GM12878 (cell line): ENCODE measurements at regions not wholly inside any gene's neighbourhood (a gene's known extent, or its start where the extent isn't known, plus 50 kb on each side); places are given as distances from the start of the nearest gene placed in this dataset.

ENCODE experiments used
- ATAC-seq: fragments of 200-7000 bp; cut with Tn5 transposase; 3 replicates; pipeline ENCODE4 v1.9.1; 2020; ENCODE audit warnings: mild to moderate bottlenecking, moderate library complexity
- BruUV-seq: library from RNA; stranded (reverse); fragments of 400-500 nt; replicated peaks from 2 replicates; lab custom pipeline; 2021; lab: Mats Ljungman, UMichigan
- CTCF ChIA-PET: fragments of 300-600 bp; sonication (Branson Sonifier 250); formaldehyde crosslinking; extraction: SDS; loops from one replicate; lab custom pipeline; 2021; ENCODE audit warnings: inconsistent platforms; lab: Yijun Ruan, JAX
- POLR2A ChIA-PET: fragments of 350-600 bp; formaldehyde crosslinking; extraction: SDS; loops from one replicate; lab custom pipeline; 2021; ENCODE audit warnings: inconsistent platforms; lab: Charles Lee
- RAD21 ChIA-PET: fragments of 300-600 bp; sonication (Branson Sonifier 250); formaldehyde crosslinking; loops from one replicate; lab custom pipeline; 2023; ENCODE audit warnings: antibody characterized with exemption; ENCODE audit not compliant: unreplicated experiment; lab: Charles Lee
- SMC1A ChIA-PET: fragments of 300-600 bp; sonication (Branson Sonifier 250); formaldehyde crosslinking; loops from one replicate; lab custom pipeline; 2023; ENCODE audit not compliant: unreplicated experiment, uncharacterized antibody; lab: Charles Lee
- DNase-seq: peaks from one replicate; pipeline ENCODE4 v3.0.0-alpha.2; 2011; ENCODE audit warnings: low read depth, low spot score
- FAIRE-seq: peaks from 3 replicates; lab custom pipeline; 2011; peaks lifted over from hg19 to GRCh38; lab: Jason Lieb, UNC
- H2AFZ ChIP-seq: 2 replicates; pipeline ENCODE4 v1.6.0; 2011; ENCODE audit warnings: low read depth, low read length, control low read depth; ENCODE audit not compliant: control insufficient read depth
- H3K27ac ChIP-seq: 2 replicates; pipeline ENCODE4 v1.5.1; 2011; ENCODE audit warnings: control low read depth; ENCODE audit not compliant: control insufficient read depth, insufficient read depth
- H3K27me3 ChIP-seq, 2 experiments: replicated peaks in 1 of 2; 2 replicates each; pipeline versions ENCODE4 v1.6.0 to v1.6.1; 2011; ENCODE audit warnings: low read length in 1 of 2; ENCODE audit not compliant: control insufficient read depth in 2 of 2, insufficient read depth in 2 of 2
- H3K36me3 ChIP-seq, 2 experiments: 2 replicates each; pipeline ENCODE4 v1.5.1; 2011; ENCODE audit warnings: low read length in 1 of 2; ENCODE audit not compliant: control insufficient read depth in 2 of 2, insufficient read depth in 2 of 2
- H3K4me1 ChIP-seq: 2 replicates; pipeline ENCODE4 v1.6.1; 2011; ENCODE audit warnings: mild to moderate bottlenecking, low read length, moderate library complexity, mixed read lengths; ENCODE audit not compliant: control insufficient read depth, insufficient read depth
- H3K4me2 ChIP-seq: 2 replicates; pipeline ENCODE4 v1.6.0; 2011; ENCODE audit warnings: control low read depth; ENCODE audit not compliant: control insufficient read depth, insufficient read depth
- H3K4me3 ChIP-seq: fragments of 200-600 bp; sonication (generic); 2 replicates; pipeline ENCODE4 v1.5.1; 2016
- H3K79me2 ChIP-seq: 2 replicates; pipeline ENCODE4 v1.6.0; 2011; ENCODE audit warnings: low read length; ENCODE audit not compliant: control insufficient read depth, insufficient read depth
- H3K9ac ChIP-seq: 2 replicates; pipeline ENCODE4 v1.8.0; 2011; ENCODE audit warnings: low read length, control low read depth, mixed read lengths; ENCODE audit not compliant: control insufficient read depth, insufficient read depth
- H3K9me3 ChIP-seq: replicated peaks from 3 replicates; pipeline ENCODE4 v1.5.1; 2011; ENCODE audit warnings: mild to moderate bottlenecking, low read length; ENCODE audit not compliant: control insufficient read depth, insufficient read depth
- H4K20me1 ChIP-seq: 2 replicates; pipeline ENCODE4 v1.6.0; 2011; ENCODE audit not compliant: control insufficient read depth, insufficient read depth
- ZNF384 ChIP-seq: IDR thresholded peaks from 2 replicates; pipeline ENCODE4 v1.6.1; 2012; ENCODE audit warnings: low read depth, mild to moderate bottlenecking, low read length, improper control_type of control experiment, borderline replicate concordance
- WGBS: methylation state at CpG from one replicate; pipeline ENCODE4 v1.1.6; 2016; ENCODE audit warnings: low lambda C conversion rate; ENCODE audit not compliant: insufficient replicate concordance, insufficient coverage; ENCODE audit errors: missing lambda C conversion rate; 5-methylcytosine and 5-hydroxymethylcytosine counted together
- in situ Hi-C: fragments of 300-500 bp; cut with MboI; formaldehyde crosslinking; loops from 9 replicates; pipeline ENCODE4 v1.14.3; 2018; ENCODE audit warnings: mixed read lengths
- intact Hi-C: fragments of 100-400 bp; cut with micrococcal nuclease; formaldehyde crosslinking; loops from one replicate; pipeline ENCODE4 v1.14.2; 2022; ENCODE audit not compliant: unreplicated experiment
- TF ChIP-seq, protein P1 (sequence below): fragments of 450-650 bp; IDR thresholded peaks from 2 replicates; pipeline ENCODE4 v1.6.1; 2017; ENCODE audit warnings: antibody characterized with exemption, mild to moderate bottlenecking, moderate library complexity
- TF ChIP-seq, protein P2 (sequence below): fragments of 450-650 bp; IDR thresholded peaks from 2 replicates; pipeline ENCODE4 v1.6.1; 2017; ENCODE audit warnings: mild to moderate bottlenecking, moderate library complexity

GRCh38 chr14:34014936-34015335, 64.1 kb upstream of the EGLN3 start:
- POLR2A ChIA-PET = interaction anchor here (0.8 to 3.6 kb wide), 4 partner anchors 11 to 57 kb away, joined by 3 to 26 read pairs (median 6); no protein-coding TSS in a partner anchor
- H3K4me1 ChIP-seq = peaks cover 18% of the 10 kb centered on the region
- intact Hi-C loops (loop anchor here (5.0 kb wide), 2 partner anchors 37 to 38 kb away; no protein-coding TSS in a partner anchor), in situ Hi-C loops (no loop called here)
- H3K79me2 ChIP-seq = no peaks in the 10 kb centered on the region; the same call in 1 of the 2 replicates
- H3K4me2 ChIP-seq = no peak overlapping the region
- FAIRE-seq (no peak), ATAC-seq (no peak), DNase-seq (no peak)
- 47% methylated on average over 3 of the region's 3 CpGs for WGBS
- TF ChIP-seq, protein P1, sequence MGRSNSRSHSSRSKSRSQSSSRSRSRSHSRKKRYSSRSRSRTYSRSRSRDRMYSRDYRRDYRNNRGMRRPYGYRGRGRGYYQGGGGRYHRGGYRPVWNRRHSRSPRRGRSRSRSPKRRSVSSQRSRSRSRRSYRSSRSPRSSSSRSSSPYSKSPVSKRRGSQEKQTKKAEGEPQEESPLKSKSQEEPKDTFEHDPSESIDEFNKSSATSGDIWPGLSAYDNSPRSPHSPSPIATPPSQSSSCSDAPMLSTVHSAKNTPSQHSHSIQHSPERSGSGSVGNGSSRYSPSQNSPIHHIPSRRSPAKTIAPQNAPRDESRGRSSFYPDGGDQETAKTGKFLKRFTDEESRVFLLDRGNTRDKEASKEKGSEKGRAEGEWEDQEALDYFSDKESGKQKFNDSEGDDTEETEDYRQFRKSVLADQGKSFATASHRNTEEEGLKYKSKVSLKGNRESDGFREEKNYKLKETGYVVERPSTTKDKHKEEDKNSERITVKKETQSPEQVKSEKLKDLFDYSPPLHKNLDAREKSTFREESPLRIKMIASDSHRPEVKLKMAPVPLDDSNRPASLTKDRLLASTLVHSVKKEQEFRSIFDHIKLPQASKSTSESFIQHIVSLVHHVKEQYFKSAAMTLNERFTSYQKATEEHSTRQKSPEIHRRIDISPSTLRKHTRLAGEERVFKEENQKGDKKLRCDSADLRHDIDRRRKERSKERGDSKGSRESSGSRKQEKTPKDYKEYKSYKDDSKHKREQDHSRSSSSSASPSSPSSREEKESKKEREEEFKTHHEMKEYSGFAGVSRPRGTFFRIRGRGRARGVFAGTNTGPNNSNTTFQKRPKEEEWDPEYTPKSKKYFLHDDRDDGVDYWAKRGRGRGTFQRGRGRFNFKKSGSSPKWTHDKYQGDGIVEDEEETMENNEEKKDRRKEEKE = no peak
- peak; percentile 10; the same call in 1 of the 2 replicates for TF ChIP-seq ZNF384
- TF ChIP-seq, protein P2, sequence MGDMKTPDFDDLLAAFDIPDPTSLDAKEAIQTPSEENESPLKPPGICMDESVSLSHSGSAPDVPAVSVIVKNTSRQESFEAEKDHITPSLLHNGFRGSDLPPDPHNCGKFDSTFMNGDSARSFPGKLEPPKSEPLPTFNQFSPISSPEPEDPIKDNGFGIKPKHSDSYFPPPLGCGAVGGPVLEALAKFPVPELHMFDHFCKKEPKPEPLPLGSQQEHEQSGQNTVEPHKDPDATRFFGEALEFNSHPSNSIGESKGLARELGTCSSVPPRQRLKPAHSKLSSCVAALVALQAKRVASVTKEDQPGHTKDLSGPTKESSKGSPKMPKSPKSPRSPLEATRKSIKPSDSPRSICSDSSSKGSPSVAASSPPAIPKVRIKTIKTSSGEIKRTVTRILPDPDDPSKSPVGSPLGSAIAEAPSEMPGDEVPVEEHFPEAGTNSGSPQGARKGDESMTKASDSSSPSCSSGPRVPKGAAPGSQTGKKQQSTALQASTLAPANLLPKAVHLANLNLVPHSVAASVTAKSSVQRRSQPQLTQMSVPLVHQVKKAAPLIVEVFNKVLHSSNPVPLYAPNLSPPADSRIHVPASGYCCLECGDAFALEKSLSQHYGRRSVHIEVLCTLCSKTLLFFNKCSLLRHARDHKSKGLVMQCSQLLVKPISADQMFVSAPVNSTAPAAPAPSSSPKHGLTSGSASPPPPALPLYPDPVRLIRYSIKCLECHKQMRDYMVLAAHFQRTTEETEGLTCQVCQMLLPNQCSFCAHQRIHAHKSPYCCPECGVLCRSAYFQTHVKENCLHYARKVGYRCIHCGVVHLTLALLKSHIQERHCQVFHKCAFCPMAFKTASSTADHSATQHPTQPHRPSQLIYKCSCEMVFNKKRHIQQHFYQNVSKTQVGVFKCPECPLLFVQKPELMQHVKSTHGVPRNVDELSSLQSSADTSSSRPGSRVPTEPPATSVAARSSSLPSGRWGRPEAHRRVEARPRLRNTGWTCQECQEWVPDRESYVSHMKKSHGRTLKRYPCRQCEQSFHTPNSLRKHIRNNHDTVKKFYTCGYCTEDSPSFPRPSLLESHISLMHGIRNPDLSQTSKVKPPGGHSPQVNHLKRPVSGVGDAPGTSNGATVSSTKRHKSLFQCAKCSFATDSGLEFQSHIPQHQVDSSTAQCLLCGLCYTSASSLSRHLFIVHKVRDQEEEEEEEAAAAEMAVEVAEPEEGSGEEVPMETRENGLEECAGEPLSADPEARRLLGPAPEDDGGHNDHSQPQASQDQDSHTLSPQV = 0 out of 2 replicates have a peak, but pooled peaks have one; percentile 16
- no peak overlapping the region for H3K9ac ChIP-seq
- no peak overlapping the region for H3K27ac ChIP-seq
- H3K9me3 ChIP-seq = no peaks in the 10 kb centered on the region; the same call in 2 of the 3 replicates
- RAD21 ChIA-PET = interaction anchor here (0.7 to 7.4 kb wide), 11 partner anchors 18 to 83 kb away, joined by 3 to 29 read pairs (median 7); no protein-coding TSS in a partner anchor
- no peaks in the 10 kb centered on the region for H3K36me3 ChIP-seq
- no TSS peak for BruUV-seq
- H3K27me3 ChIP-seq = no peaks in the 10 kb centered on the region
- SMC1A ChIA-PET = interaction anchor here (0.7 to 11.4 kb wide), 11 partner anchors 13 to 187 kb away, joined by 3 to 132 read pairs (median 22); no protein-coding TSS in a partner anchor
- no peak overlapping the region for H3K4me3 ChIP-seq
- no peak overlapping the region for H2AFZ ChIP-seq
- CTCF ChIA-PET = interaction anchor here (1.2 to 4.7 kb wide), 6 partner anchors 12 to 167 kb away, joined by 3 to 30 read pairs (median 6); no protein-coding TSS in a partner anchor
- no peaks in the 10 kb centered on the region for H4K20me1 ChIP-seq
